Naive B cell (primary cell): ENCODE measurements at regions not wholly inside any gene's neighbourhood (a gene's known extent, or its start where the extent isn't known, plus 50 kb on each side); places are given as distances from the start of the nearest gene placed in this dataset.

Experiments used
- ATAC-seq, 2 donors: fragments of 150-1000 bp; cut with Tn5 transposase; 2 replicates each; pipeline ENCODE4 v1.10.0; 2021; ENCODE audit warnings: low read depth in 2 of 2, mild to moderate bottlenecking in 2 of 2, moderate library complexity in 2 of 2
- DNase-seq: peaks from one replicate; pipeline ENCODE4 v3.0.0; 2022
- H3K27ac Mint-ChIP-seq, 6 donors: one replicate each; pipeline ENCODE4 v1.8.0; 2020 to 2022; ENCODE audit warnings: mild to moderate bottlenecking in 6 of 6, mixed read lengths in 6 of 6, moderate library complexity in 5 of 6, inconsistent platforms in 2 of 6
- H3K27me3 Mint-ChIP-seq, 3 donors: one replicate each; pipeline ENCODE4 v1.8.0; 2021 to 2022; ENCODE audit warnings: mixed read lengths in 3 of 3, mild to moderate bottlenecking in 1 of 3
- H3K36me3 Mint-ChIP-seq, 2 donors: one replicate each; pipeline ENCODE4 v1.8.0; 2020 to 2022; ENCODE audit warnings: mixed read lengths in 2 of 2, inconsistent platforms in 1 of 2, mild to moderate bottlenecking in 1 of 2
- H3K4me1 Mint-ChIP-seq, 3 donors: one replicate each; pipeline ENCODE4 v1.8.0; 2020 to 2022; ENCODE audit warnings: mixed read lengths in 3 of 3, inconsistent platforms in 1 of 3, mild to moderate bottlenecking in 1 of 3, moderate library complexity in 1 of 3
- H3K4me3 Mint-ChIP-seq, 8 donors: one replicate each; pipeline ENCODE4 v1.8.0; 2020 to 2022; ENCODE audit warnings: mild to moderate bottlenecking in 8 of 8, mixed read lengths in 8 of 8, moderate library complexity in 8 of 8, inconsistent platforms in 2 of 8
- H3K9me3 Mint-ChIP-seq, 7 donors: one replicate each; pipeline ENCODE4 v1.8.0; 2020 to 2022; ENCODE audit warnings: mixed read lengths in 7 of 7, mild to moderate bottlenecking in 5 of 7, inconsistent platforms in 2 of 7, moderate library complexity in 1 of 7

DNA sequence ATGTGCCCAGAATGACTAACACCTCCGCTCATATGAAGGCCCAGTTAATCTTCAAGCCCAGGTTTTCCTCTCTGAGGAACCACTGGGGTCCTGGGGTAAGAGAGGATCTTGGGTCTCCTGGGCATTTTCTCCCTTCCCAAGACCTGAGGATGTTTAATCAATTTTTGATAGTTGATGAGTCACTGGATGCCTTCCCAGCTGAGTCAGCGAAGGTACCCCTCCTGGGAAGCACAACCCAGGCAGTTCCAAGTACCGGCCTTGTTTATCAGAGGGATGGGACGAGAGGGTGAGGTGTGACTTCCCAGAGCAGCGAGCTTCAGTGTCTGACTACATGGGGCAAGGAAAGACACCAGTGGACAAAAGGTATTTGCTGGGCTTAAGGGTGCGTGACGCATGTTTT is 119.6 kb upstream of the IL12B start:
- H3K9me3 Mint-ChIP-seq, result no peaks in the 10 kb centered on the region
- H3K4me3 Mint-ChIP-seq, result no peak overlapping the region
- ATAC-seq, result no peak
- no peak overlapping the region for H3K27ac Mint-ChIP-seq
- peaks cover 0 to 15% (median 4%) of the 10 kb centered on the region in 3 donors for H3K27me3 Mint-ChIP-seq
- DNase-seq, result no peak
- H3K36me3 Mint-ChIP-seq, result no peaks in the 10 kb centered on the region
- no peaks in the 10 kb centered on the region for H3K4me1 Mint-ChIP-seq

DNA sequence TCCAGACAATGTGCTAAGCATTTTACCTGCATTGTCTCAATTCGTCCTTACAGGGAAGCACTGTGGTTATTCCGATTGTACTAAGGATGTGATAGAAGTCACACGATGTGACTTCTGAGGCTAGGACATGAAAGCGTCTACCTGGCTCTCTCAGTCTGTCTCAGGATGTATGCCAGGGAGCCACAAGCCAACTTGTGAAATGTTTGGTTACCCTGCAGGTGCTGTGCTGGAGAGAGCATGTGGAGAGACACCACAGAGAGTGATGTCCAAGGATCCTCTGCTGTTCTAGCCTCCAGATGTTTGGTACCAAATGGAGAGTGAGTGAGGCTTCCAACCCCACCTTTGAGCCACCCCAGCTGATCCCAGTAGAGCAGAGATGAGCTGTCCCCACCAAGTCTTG is 120.1 kb upstream of the IL12B start:
- ATAC-seq (no peak), DNase-seq (no peak)
- Mint-ChIP-seq H3K27me3 (peaks cover 0 to 16% (median 4%) of the 10 kb centered on the region in 3 donors), H3K4me3 (no peak overlapping the region), H3K36me3 (no peaks in the 10 kb centered on the region), H3K9me3 (no peaks in the 10 kb centered on the region), H3K27ac (peak overlapping the region in 1 of 6 donors; percentile 0), H3K4me1 (no peaks in the 10 kb centered on the region)

- ATAC-seq, result no peak
- no peak overlapping the region for H3K4me3 Mint-ChIP-seq
- peaks cover 0 to 16% (median 4%) of the 10 kb centered on the region in 3 donors for H3K27me3 Mint-ChIP-seq
- H3K4me1 Mint-ChIP-seq, result peaks cover 0 to 5% (median under 1%) of the 10 kb centered on the region in 3 donors
- no peaks in the 10 kb centered on the region for H3K36me3 Mint-ChIP-seq
- H3K27ac Mint-ChIP-seq, result no peak overlapping the region
- DNase-seq, result no peak
- H3K9me3 Mint-ChIP-seq, result no peaks in the 10 kb centered on the region
These were observed 121.1 kb upstream of the IL12B start for GRCh38 chr5:159451197-159452052.

DNA sequence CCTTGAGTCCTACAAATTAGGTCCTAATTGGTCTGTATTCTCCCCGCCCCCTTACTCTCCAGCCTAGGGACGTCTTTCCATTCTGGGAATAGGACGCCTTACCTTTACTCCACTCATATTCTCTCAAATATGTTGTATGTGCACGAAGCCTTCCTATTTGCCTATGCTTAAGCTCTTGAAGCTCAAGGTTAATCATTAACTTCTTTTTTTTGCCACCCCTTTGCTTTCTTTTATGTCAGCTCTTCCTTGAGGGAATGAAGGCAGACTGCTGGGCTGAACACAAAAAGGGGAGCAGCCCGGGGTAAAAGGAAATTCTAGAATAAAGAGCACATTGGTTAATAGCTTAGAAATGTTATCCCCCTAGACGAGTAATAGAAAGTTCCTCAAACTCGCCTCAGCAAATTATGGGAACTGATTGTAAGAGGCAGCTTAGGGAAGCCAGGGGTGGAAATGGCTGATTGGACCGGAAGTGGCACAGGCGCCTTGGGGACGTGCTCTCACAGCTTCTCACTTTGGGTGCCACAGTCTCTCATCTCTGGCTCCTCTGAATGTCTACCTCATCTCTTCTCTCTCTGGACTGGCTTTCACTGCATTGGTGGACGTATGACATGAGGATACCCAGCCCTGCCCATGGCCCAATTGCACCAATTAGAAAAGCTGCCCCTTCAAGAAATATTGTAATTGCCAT is 122.3 kb upstream of the IL12B start:
- DNase-seq, result no peak
- H3K4me1 Mint-ChIP-seq, result peaks cover 0 to 10% (median 5%) of the 10 kb centered on the region in 3 donors
- peak overlapping the region in 1 of 6 donors; percentile 6 for H3K27ac Mint-ChIP-seq

GRCh38 chr5:159453209-159453608 is 122.9 kb upstream of the IL12B start:
- Mint-ChIP-seq H3K36me3 (no peaks in the 10 kb centered on the region), H3K9me3 (no peaks in the 10 kb centered on the region), H3K4me1 (peaks cover 1 to 16% (median 8%) of the 10 kb centered on the region in 3 donors), H3K27me3 (peaks cover 0 to 16% (median 4%) of the 10 kb centered on the region in 3 donors), H3K4me3 (no peak overlapping the region), H3K27ac (no peak overlapping the region)
- DNase-seq (no peak), ATAC-seq (peak; percentile 40 to 46)

More for the DNA sequence above, 122.3 kb upstream of the IL12B start:
- Mint-ChIP-seq H3K4me3 (no peak overlapping the region), H3K9me3 (no peaks in the 10 kb centered on the region), H3K27me3 (peaks cover 0 to 16% (median 4%) of the 10 kb centered on the region in 3 donors), H3K36me3 (no peaks in the 10 kb centered on the region)
- peak in 1 of 2 donors; percentile 34 for ATAC-seq

DNA sequence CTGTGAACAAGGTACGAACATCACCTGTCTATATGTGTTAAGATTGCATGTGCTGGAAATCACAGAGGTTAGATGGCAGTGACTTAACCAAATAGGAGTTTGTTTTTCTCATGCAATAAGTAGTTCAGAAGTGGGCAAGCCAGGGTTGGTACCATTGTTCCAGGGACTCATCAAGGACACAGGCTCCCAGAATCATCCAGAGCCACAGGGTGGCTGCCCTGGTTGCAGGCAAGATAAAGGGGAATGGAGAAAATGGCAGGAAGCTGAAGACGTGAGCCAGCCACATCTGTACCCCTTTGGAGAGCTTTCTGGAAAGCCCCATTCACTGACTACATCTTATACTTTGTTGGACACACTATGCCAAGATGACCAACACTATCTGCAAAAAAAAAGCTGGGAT is 126.0 kb upstream of the IL12B start:
- Mint-ChIP-seq H3K4me1 (peaks cover 10 to 35% (median 27%) of the 10 kb centered on the region in 3 donors), H3K9me3 (peaks cover 0 to 3% (median 0%) of the 10 kb centered on the region in 7 donors), H3K27me3 (peaks cover 0 to 20% (median 4%) of the 10 kb centered on the region in 3 donors), H3K4me3 (no peak overlapping the region), H3K27ac (no peak overlapping the region), H3K36me3 (no peaks in the 10 kb centered on the region)
- no peak for ATAC-seq
- no peak for DNase-seq

GRCh38 chr5:159456722-159457465 is 126.6 kb upstream of the IL12B start:
- Mint-ChIP-seq H3K36me3 (no peaks in the 10 kb centered on the region), H3K9me3 (peaks cover 0 to 3% (median 0%) of the 10 kb centered on the region in 7 donors), H3K27me3 (peaks cover 0 to 20% (median 4%) of the 10 kb centered on the region in 3 donors), H3K27ac (peak overlapping the region in 1 of 6 donors; percentile 2), H3K4me3 (no peak overlapping the region), H3K4me1 (peaks cover 10 to 35% (median 27%) of the 10 kb centered on the region in 3 donors)
- peak; percentile 21 to 36 for ATAC-seq
- DNase-seq, result no peak

DNA sequence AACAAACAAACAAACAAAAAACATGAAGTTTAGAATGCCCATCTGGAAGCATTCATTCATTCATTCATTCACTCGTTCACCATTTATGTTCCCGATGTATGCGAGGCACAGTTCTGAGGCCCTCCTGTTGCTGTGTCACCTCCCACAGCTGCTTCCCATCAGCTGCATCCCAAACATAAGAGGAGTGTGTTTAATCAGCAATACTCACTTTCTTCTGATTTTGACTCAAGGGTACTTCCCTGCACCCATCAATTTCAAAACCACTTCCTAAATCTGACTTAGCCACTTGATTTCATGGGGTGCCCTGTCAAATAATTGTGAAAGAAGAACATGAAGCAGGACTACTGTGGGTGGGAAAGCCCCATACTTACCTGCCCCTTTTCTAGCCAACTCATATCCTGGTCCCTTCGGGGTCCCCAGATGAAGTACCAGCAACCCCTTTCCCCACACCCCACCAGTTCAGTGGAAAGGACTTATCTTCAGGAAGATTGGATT is 128.0 kb upstream of the IL12B start:
- peak; percentile 11 for DNase-seq
- peaks cover 0 to 3% (median 0%) of the 10 kb centered on the region in 7 donors for H3K9me3 Mint-ChIP-seq
- H3K27ac Mint-ChIP-seq, result peak overlapping the region in 2 of 6 donors; percentile 22 to 31
- H3K4me1 Mint-ChIP-seq, result peaks cover 10 to 35% (median 27%) of the 10 kb centered on the region in 3 donors
- H3K36me3 Mint-ChIP-seq, result no peaks in the 10 kb centered on the region
- peaks cover 0 to 20% (median 0%) of the 10 kb centered on the region in 3 donors for H3K27me3 Mint-ChIP-seq
- peak overlapping the region in 1 of 8 donors; percentile 57 for H3K4me3 Mint-ChIP-seq
- ATAC-seq, result peak; percentile 78 to 79

- DNase-seq, result no peak
- H3K27me3 Mint-ChIP-seq, result peaks cover 0 to 20% (median 0%) of the 10 kb centered on the region in 3 donors
- H3K4me3 Mint-ChIP-seq, result no peak overlapping the region
- ATAC-seq, result no peak
- H3K4me1 Mint-ChIP-seq, result peaks cover 10 to 35% (median 27%) of the 10 kb centered on the region in 3 donors
- no peaks in the 10 kb centered on the region for H3K36me3 Mint-ChIP-seq
- H3K9me3 Mint-ChIP-seq, result peaks cover 0 to 3% (median 0%) of the 10 kb centered on the region in 7 donors
- peak overlapping the region in 1 of 6 donors; percentile 22 for H3K27ac Mint-ChIP-seq
These were observed 128.9 kb upstream of the IL12B start for GRCh38 chr5:159459132-159459627.

- H3K9me3 Mint-ChIP-seq, result peaks cover 0 to 3% (median 0%) of the 10 kb centered on the region in 7 donors
- peaks cover 0 to 16% (median 0%) of the 10 kb centered on the region in 3 donors for H3K27me3 Mint-ChIP-seq
- DNase-seq (no peak), ATAC-seq (peak; percentile 16)
- no peaks in the 10 kb centered on the region for H3K36me3 Mint-ChIP-seq
- no peak overlapping the region for H3K4me3 Mint-ChIP-seq
- peaks cover 10 to 35% (median 27%) of the 10 kb centered on the region in 3 donors for H3K4me1 Mint-ChIP-seq
- peak overlapping the region in 1 of 6 donors; percentile 22 for H3K27ac Mint-ChIP-seq
These were observed 129.8 kb upstream of the IL12B start for GRCh38 chr5:159459951-159460538.

GRCh38 chr5:159463590-159464321 is 133.5 kb upstream of the IL12B start:
- DNase-seq, result no peak
- Mint-ChIP-seq H3K9me3 (peaks cover 0 to 5% (median 0%) of the 10 kb centered on the region in 7 donors), H3K4me1 (peaks cover 7 to 15% (median 14%) of the 10 kb centered on the region in 3 donors), H3K27me3 (peaks cover 11 to 25% (median 11%) of the 10 kb centered on the region in 3 donors), H3K4me3 (no peak overlapping the region), H3K36me3 (no peaks in the 10 kb centered on the region), H3K27ac (no peak overlapping the region)
- ATAC-seq, result no peak

DNA sequence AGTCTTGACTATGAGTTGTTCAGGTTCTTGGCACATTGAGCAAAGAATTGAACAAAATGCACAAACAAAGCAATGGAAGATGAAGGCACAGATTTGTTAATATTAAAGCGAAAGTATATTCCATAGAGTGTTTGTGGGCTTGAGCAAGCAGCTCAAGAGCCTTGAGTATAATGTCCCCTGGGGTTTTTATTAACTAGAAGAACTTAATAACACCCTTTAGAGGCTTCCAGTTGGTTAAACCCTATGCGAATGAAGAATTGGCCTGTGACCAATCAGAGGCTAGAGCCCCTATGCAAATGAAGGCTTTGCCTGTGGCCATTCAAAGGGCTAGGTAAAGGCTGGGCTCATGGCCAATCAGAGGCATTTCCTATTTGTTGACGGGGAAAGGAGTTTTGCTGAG is 135.3 kb upstream of the IL12B start:
- H3K4me1 Mint-ChIP-seq, result peaks cover 8 to 10% (median 8%) of the 10 kb centered on the region in 3 donors
- no peak overlapping the region for H3K4me3 Mint-ChIP-seq
- peaks cover 14 to 18% (median 14%) of the 10 kb centered on the region in 3 donors for H3K27me3 Mint-ChIP-seq
- no peak overlapping the region for H3K27ac Mint-ChIP-seq
- H3K9me3 Mint-ChIP-seq, result peaks cover 0 to 5% (median 0%) of the 10 kb centered on the region in 7 donors
- ATAC-seq, result no peak
- DNase-seq, result no peak
- no peaks in the 10 kb centered on the region for H3K36me3 Mint-ChIP-seq
